Ovary (tissue), 3 donors: ENCODE measurements at regions not wholly inside any gene's neighbourhood (a gene's known extent, or its start where the extent isn't known, plus 50 kb on each side); places are given as distances from the start of the nearest gene placed in this dataset.

ENCODE experiments used
- CTCF ChIP-seq, 3 donors: fragments of 450-650 bp in 2 of 3; fragments of 200-600 bp in 1 of 3; IDR thresholded peaks; one replicate each; pipeline versions ENCODE4 v1.5.1 to v1.8.0; 2016 to 2022; ENCODE audit warnings: antibody characterized with exemption in 3 of 3, mild to moderate bottlenecking in 1 of 3
- EP300 ChIP-seq: sonication (generic); formaldehyde crosslinking; IDR thresholded peaks from one replicate; pipeline ENCODE4 v1.6.1; 2017; ENCODE audit warnings: antibody characterized with exemption
- POLR2A ChIP-seq: fragments of 450-650 bp; IDR thresholded peaks from one replicate; pipeline ENCODE4 v1.6.1; 2017; ENCODE audit warnings: antibody characterized with exemption, mild to moderate bottlenecking, moderate library complexity
- donor health status: DM: no; HTN: no; CAD: no.

- TF ChIP-seq CTCF (IDR thresholded peaks at IDR 0.05) (no peak), POLR2A (no peak), EP300 (no peak)
These were observed 578.4 kb downstream of the CDH11 start for GRCh38 chr16:64543441-64543840.
